ENCODE measurements at regions not wholly inside any gene's neighbourhood (a gene's known extent, or its start where the extent isn't known, plus 50 kb on each side); places are given as distances from the start of the nearest gene placed in this dataset.

DNA sequence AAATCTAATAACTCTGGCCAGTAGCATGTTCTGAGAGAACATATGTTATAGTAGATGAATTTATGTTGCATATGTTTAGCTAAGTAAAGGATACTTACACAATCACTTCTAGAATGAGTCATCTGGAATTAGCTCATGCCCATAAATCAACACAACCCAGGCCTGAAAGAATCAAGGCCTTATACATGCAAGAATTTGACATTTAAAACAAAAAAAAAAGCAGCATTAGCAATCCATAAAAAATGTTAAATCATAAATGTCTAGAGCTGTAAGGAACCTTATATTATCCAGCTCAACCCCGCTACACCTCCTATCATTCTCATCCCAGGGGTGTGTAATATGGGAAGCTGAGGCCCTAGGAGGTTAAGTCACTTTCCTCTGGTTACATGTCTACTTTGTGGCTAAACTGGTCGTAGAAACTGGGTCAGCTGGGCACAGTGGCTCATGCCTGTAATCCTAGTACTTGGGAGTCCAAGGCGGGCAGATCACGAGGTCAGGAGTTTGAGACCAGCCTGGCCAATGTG lies 105.2 kb upstream of the CARMIL1 start:
- TF ChIP-seq, protein P1, sequence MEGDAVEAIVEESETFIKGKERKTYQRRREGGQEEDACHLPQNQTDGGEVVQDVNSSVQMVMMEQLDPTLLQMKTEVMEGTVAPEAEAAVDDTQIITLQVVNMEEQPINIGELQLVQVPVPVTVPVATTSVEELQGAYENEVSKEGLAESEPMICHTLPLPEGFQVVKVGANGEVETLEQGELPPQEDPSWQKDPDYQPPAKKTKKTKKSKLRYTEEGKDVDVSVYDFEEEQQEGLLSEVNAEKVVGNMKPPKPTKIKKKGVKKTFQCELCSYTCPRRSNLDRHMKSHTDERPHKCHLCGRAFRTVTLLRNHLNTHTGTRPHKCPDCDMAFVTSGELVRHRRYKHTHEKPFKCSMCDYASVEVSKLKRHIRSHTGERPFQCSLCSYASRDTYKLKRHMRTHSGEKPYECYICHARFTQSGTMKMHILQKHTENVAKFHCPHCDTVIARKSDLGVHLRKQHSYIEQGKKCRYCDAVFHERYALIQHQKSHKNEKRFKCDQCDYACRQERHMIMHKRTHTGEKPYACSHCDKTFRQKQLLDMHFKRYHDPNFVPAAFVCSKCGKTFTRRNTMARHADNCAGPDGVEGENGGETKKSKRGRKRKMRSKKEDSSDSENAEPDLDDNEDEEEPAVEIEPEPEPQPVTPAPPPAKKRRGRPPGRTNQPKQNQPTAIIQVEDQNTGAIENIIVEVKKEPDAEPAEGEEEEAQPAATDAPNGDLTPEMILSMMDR (IDR thresholded peaks at IDR 0.05; ENCODE audit: low read depth, low read length), result no peak
- DNase-seq (ENCODE audit: extremely low read depth, low read depth), result peak; percentile 79

DNA sequence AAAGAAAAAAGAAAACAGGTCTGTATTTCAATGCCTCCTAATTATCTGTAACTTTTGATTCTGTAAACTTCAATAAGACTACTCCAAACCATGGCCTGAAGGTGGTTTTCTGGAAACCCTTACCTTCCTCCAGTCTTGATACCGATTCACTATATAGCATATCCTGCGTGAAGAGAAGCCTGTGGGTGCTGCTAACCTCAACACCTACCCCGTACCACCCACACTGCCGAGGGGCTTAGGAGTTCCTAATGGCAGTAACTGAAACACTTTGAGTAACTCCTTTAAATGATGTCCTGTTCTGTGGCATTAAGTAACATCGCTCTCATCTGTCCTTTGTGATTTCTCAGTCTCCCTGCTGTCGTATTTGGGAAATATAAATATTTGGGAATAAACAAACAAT lies 104.5 kb upstream of the CARMIL1 start:
- TF ChIP-seq, protein P1 (IDR thresholded peaks at IDR 0.05; ENCODE audit: low read depth, low read length), result no peak
- DNase-seq (ENCODE audit: extremely low read depth, low read depth), result no peak

DNA sequence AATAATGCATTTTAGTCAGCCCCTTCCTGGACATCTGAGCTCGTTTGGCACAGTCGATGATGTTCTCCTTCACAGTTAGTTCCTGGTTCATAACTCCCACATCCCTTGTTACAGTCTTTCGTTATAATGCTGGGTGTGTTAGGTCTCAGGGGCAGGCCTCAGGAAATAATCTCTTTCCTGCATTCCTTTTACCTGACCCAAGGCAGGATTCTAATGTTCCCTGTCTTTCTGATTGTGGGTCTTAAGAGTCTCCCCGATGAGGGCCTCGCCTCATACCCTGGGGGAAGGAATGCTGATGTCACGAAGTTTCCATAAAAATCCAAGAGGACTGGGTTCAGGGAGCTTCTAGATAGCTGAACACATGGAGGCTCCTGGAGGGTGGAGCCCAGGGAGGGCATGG lies 104.0 kb upstream of the CARMIL1 start:
- TF ChIP-seq, protein P1 (IDR thresholded peaks at IDR 0.05; ENCODE audit: low read depth, low read length), result no peak
- DNase-seq (ENCODE audit: extremely low read depth, low read depth), result no peak

DNA sequence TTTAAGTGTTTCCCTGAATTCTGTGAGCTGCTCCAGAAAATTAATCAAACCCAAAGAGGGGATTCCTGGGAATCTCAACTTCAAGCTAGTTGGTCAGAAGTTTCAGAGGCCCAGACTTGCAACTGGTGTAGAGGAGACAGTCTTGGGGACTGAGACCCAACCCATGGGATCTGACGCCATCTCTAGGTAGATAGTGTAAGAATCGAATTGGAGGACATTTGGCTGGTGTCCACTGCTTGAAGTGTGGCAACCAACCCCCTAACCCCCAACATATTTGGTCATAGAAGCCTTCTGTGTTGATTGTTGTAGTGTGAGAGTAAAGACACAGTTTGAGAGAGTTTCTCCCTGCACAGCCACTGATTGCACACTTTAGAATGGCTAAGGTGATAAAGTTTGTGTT lies 103.5 kb upstream of the CARMIL1 start:
- TF ChIP-seq, protein P1 (IDR thresholded peaks at IDR 0.05; ENCODE audit: low read depth, low read length), result no peak
- DNase-seq (ENCODE audit: extremely low read depth, low read depth), result no peak

DNA sequence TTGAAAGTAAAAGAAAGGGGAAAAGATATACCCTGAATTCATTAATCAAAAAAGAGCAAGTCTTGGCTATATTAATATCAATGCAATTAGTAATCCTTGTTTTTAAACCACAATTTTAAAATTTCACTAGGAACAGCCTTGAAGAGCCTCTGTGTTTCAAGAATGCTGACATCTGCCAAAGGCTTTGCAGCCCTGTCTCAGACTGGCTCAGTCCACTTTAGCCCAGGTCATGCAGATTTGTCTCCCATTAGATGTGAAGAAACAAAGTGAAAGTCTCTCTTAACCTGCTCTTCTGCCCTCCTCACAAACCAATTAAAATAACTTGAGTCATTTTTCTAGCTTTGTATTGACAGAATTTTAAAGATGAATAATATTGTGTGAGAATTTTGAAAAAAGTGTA lies 102.7 kb upstream of the CARMIL1 start:
- TF ChIP-seq, protein P1 (IDR thresholded peaks at IDR 0.05; ENCODE audit: low read depth, low read length), result no peak
- no peak for DNase-seq (ENCODE audit: extremely low read depth, low read depth)

DNA sequence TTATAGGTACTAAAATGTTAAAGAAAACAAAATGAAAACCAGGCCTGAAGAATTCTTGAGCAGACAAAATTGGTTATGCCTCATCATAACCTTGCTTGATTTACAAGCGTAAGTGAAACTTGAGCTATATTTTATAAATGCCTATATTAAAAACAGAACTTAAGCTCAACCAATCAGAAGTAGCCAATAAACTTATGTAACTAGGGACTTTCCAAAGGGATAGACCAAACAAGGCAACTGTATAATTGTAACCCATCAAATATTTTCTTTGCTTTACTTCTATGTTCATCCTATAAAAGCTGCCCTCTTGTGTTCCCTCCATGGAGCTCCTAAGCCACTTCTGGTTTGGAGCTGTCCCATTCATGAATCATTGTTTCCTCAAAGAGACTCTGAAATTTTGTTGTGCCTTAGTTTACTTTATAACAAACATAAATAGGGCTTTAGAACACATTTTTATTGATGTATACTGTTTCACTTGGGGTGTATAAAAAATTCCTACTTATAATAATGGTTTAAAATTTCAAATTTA lies 101.6 kb upstream of the CARMIL1 start:
- TF ChIP-seq, protein P1 (IDR thresholded peaks at IDR 0.05; ENCODE audit: low read depth, low read length), result no peak
- no peak for DNase-seq (ENCODE audit: extremely low read depth, low read depth)

DNA sequence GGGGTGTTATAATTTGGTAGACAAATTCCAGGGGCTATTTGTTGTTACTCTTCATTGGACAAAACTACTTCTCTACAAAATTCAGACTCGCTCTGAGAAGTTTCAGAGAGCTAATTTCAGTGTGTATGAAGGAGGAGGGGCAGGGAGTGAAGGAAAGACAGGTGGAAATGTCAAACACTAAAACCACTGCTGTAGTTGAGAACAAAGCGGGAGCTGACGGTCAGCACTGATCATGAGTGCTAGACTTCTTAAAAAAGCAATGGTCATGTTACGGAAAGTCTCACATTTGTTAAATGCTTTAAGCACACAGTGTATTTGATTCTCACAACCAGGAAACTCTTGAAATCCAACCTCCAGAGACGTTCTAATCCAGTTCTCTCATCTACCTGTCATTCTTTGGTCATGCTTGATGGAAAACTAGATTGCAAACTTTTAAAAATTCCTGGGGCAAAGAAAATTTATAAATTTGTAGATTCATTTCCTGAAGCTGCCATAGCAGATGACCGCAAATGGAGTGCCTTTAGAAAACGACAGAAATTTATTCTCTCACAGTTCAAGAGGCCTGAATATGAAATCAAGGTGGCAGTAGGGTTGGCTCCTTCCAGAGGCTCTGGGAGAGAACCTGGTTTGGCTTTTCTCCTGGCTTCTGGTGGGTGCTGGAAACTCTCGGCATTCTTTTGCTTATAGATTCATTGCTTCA lies 100.7 kb upstream of the CARMIL1 start:
- DNase-seq (ENCODE audit: extremely low read depth, low read depth), result no peak
- TF ChIP-seq, protein P1 (IDR thresholded peaks at IDR 0.05; ENCODE audit: low read depth, low read length), result no peak
